SK-MEL-5 (cell line): ENCODE measurements at regions not wholly inside any gene's neighbourhood (a gene's known extent, or its start where the extent isn't known, plus 50 kb on each side); places are given as distances from the start of the nearest gene placed in this dataset.

Experiments
- small RNA-seq, 2 experiments: library from RNA; depleted of rRNA; stranded (forward); fragments of <200 nt; gene quantifications; one replicate each; pipeline ENCODE3, GENCODE V24; 2014

Small RNA genes lying in the stretch of these regions (small RNA-seq; reads per million reads assigned to genes)
- gene MRPS36P2, result 0 to 0.10 reads per million in 2 experiments
